NCI-H524 treated with DMSO at 0.1 percent for 48 hours (cell line): ENCODE measurements at regions not wholly inside any gene's neighbourhood (a gene's known extent, or its start where the extent isn't known, plus 50 kb on each side); places are given as distances from the start of the nearest gene placed in this dataset.

ENCODE experiments used
- DNase-seq: peaks from one replicate; lab custom pipeline; 2025; lab: John Stamatoyannopoulos, UW

GRCh38 chr1:98330224-98330623, 331.3 kb upstream of the SNX7 start:
- DNase-seq, result no peak

GRCh38 chr1:98328855-98329254, 332.7 kb upstream of the SNX7 start:
- no peak for DNase-seq

- DNase-seq, result no peak
Observed at GRCh38 chr1:98327220-98327861, 334.2 kb upstream of the SNX7 start.

GRCh38 chr1:98325646-98326440, 335.7 kb upstream of the SNX7 start:
- DNase-seq, result no peak

- no peak for DNase-seq
Observed at GRCh38 chr1:98323906-98324358, 337.6 kb upstream of the SNX7 start.

- no peak for DNase-seq
Observed at GRCh38 chr1:98323388-98323787, 338.1 kb upstream of the SNX7 start.

- DNase-seq, result no peak
Observed at GRCh38 chr1:98322966-98323365, 338.6 kb upstream of the SNX7 start.

- no peak for DNase-seq
Observed at GRCh38 chr1:98322086-98322485, 339.4 kb upstream of the SNX7 start.

- no peak for DNase-seq
Observed at GRCh38 chr1:98321191-98321590, 340.3 kb upstream of the SNX7 start.

- DNase-seq, result no peak
Observed at GRCh38 chr1:98316286-98316905, 345.1 kb upstream of the SNX7 start.

- no peak for DNase-seq
Observed at GRCh38 chr1:98315309-98315708, 346.2 kb upstream of the SNX7 start.

GRCh38 chr1:98314601-98315000, 346.9 kb upstream of the SNX7 start:
- no peak for DNase-seq

GRCh38 chr1:98306517-98307089, 354.9 kb upstream of the SNX7 start:
- DNase-seq, result no peak

- DNase-seq, result no peak
Observed at GRCh38 chr1:98305362-98305761, 356.2 kb upstream of the SNX7 start.

GRCh38 chr1:98304888-98305287, 356.6 kb upstream of the SNX7 start:
- DNase-seq, result no peak

- DNase-seq, result no peak
Observed at GRCh38 chr1:98299861-98300260, 361.7 kb upstream of the SNX7 start.

- no peak for DNase-seq
Observed at GRCh38 chr1:98299313-98299712, 362.2 kb upstream of the SNX7 start.

GRCh38 chr1:98298319-98298718, 363.2 kb upstream of the SNX7 start:
- DNase-seq, result no peak

GRCh38 chr1:98296681-98297080, 364.8 kb upstream of the SNX7 start:
- DNase-seq, result no peak

GRCh38 chr1:98294127-98294526, 367.4 kb upstream of the SNX7 start:
- no peak for DNase-seq

GRCh38 chr1:98292994-98293393, 368.5 kb upstream of the SNX7 start:
- no peak for DNase-seq

- no peak for DNase-seq
Observed at GRCh38 chr1:98289311-98289710, 368.5 kb upstream of the DPYD start.

- no peak for DNase-seq
Observed at GRCh38 chr1:98288494-98288893, 367.7 kb upstream of the DPYD start.
